GM12878 (cell line): ENCODE measurements at regions not wholly inside any gene's neighbourhood (a gene's known extent, or its start where the extent isn't known, plus 50 kb on each side); places are given as distances from the start of the nearest gene placed in this dataset.

Experiments
- ATAC-seq: fragments of 200-7000 bp; cut with Tn5 transposase; 3 replicates; pipeline ENCODE4 v1.9.1; 2020; ENCODE audit warnings: mild to moderate bottlenecking, moderate library complexity
- BruUV-seq: library from RNA; stranded (reverse); fragments of 400-500 nt; replicated peaks from 2 replicates; lab custom pipeline; 2021; lab: Mats Ljungman, UMichigan
- CTCF ChIA-PET: fragments of 300-600 bp; sonication (Branson Sonifier 250); formaldehyde crosslinking; extraction: SDS; loops from one replicate; lab custom pipeline; 2021; ENCODE audit warnings: inconsistent platforms; lab: Yijun Ruan, JAX
- POLR2A ChIA-PET: fragments of 350-600 bp; formaldehyde crosslinking; extraction: SDS; loops from one replicate; lab custom pipeline; 2021; ENCODE audit warnings: inconsistent platforms; lab: Charles Lee
- RAD21 ChIA-PET: fragments of 300-600 bp; sonication (Branson Sonifier 250); formaldehyde crosslinking; loops from one replicate; lab custom pipeline; 2023; ENCODE audit warnings: antibody characterized with exemption; ENCODE audit not compliant: unreplicated experiment; lab: Charles Lee
- SMC1A ChIA-PET: fragments of 300-600 bp; sonication (Branson Sonifier 250); formaldehyde crosslinking; loops from one replicate; lab custom pipeline; 2023; ENCODE audit not compliant: unreplicated experiment, uncharacterized antibody; lab: Charles Lee
- DNase-seq: peaks from one replicate; pipeline ENCODE4 v3.0.0-alpha.2; 2011; ENCODE audit warnings: low read depth, low spot score
- FAIRE-seq: peaks from 3 replicates; lab custom pipeline; 2011; peaks lifted over from hg19 to GRCh38; lab: Jason Lieb, UNC
- H2AFZ ChIP-seq: 2 replicates; pipeline ENCODE4 v1.6.0; 2011; ENCODE audit warnings: low read depth, low read length, control low read depth; ENCODE audit not compliant: control insufficient read depth
- H3K27ac ChIP-seq: 2 replicates; pipeline ENCODE4 v1.5.1; 2011; ENCODE audit warnings: control low read depth; ENCODE audit not compliant: control insufficient read depth, insufficient read depth
- H3K27me3 ChIP-seq, 2 experiments: replicated peaks in 1 of 2; 2 replicates each; pipeline versions ENCODE4 v1.6.0 to v1.6.1; 2011; ENCODE audit warnings: low read length in 1 of 2; ENCODE audit not compliant: control insufficient read depth in 2 of 2, insufficient read depth in 2 of 2
- H3K36me3 ChIP-seq, 2 experiments: 2 replicates each; pipeline ENCODE4 v1.5.1; 2011; ENCODE audit warnings: low read length in 1 of 2; ENCODE audit not compliant: control insufficient read depth in 2 of 2, insufficient read depth in 2 of 2
- H3K4me1 ChIP-seq: 2 replicates; pipeline ENCODE4 v1.6.1; 2011; ENCODE audit warnings: mild to moderate bottlenecking, low read length, moderate library complexity, mixed read lengths; ENCODE audit not compliant: control insufficient read depth, insufficient read depth
- H3K4me2 ChIP-seq: 2 replicates; pipeline ENCODE4 v1.6.0; 2011; ENCODE audit warnings: control low read depth; ENCODE audit not compliant: control insufficient read depth, insufficient read depth
- H3K4me3 ChIP-seq: fragments of 200-600 bp; sonication (generic); 2 replicates; pipeline ENCODE4 v1.5.1; 2016
- H3K79me2 ChIP-seq: 2 replicates; pipeline ENCODE4 v1.6.0; 2011; ENCODE audit warnings: low read length; ENCODE audit not compliant: control insufficient read depth, insufficient read depth
- H3K9ac ChIP-seq: 2 replicates; pipeline ENCODE4 v1.8.0; 2011; ENCODE audit warnings: low read length, control low read depth, mixed read lengths; ENCODE audit not compliant: control insufficient read depth, insufficient read depth
- H3K9me3 ChIP-seq: replicated peaks from 3 replicates; pipeline ENCODE4 v1.5.1; 2011; ENCODE audit warnings: mild to moderate bottlenecking, low read length; ENCODE audit not compliant: control insufficient read depth, insufficient read depth
- H4K20me1 ChIP-seq: 2 replicates; pipeline ENCODE4 v1.6.0; 2011; ENCODE audit not compliant: control insufficient read depth, insufficient read depth
- BCL11A ChIP-seq: IDR thresholded peaks from 2 replicates; pipeline ENCODE4 v1.6.1; 2011; ENCODE audit warnings: low read depth, low read length
- BRCA1 ChIP-seq: IDR thresholded peaks from 2 replicates; pipeline ENCODE4 v1.6.1; 2011; ENCODE audit warnings: low read depth, low read length, improper control_type of control experiment
- CBFB ChIP-seq: IDR thresholded peaks from 2 replicates; pipeline ENCODE4 v1.6.1; 2016; ENCODE audit warnings: antibody characterized with exemption, low read depth
- CHD2 ChIP-seq: IDR thresholded peaks from 2 replicates; pipeline ENCODE4 v1.6.1; 2011; ENCODE audit warnings: low read depth, low read length, improper control_type of control experiment, borderline replicate concordance
- E2F8 ChIP-seq: fragments of 450-650 bp; IDR thresholded peaks from 2 replicates; pipeline ENCODE4 v1.6.1; 2018; ENCODE audit warnings: mild to moderate bottlenecking, low read depth, moderate library complexity; ENCODE audit not compliant: partially characterized antibody
- MAX ChIP-seq: IDR thresholded peaks from 2 replicates; pipeline ENCODE4 v1.6.1; 2012; ENCODE audit warnings: low read depth, low read length, improper control_type of control experiment
- NR2F1 ChIP-seq: fragments of 450-650 bp; conservative IDR thresholded peaks from 2 replicates; pipeline ENCODE4 v1.6.1; 2017; ENCODE audit warnings: mild to moderate bottlenecking
- PML ChIP-seq: IDR thresholded peaks from 2 replicates; pipeline ENCODE4 v1.6.1; 2012; ENCODE audit warnings: low read length, inconsistent platforms
- POLR2AphosphoS5 ChIP-seq: IDR thresholded peaks from 2 replicates; pipeline ENCODE4 v1.6.1; 2011; ENCODE audit warnings: mild to moderate bottlenecking, low read length, inconsistent platforms
- RAD21 ChIP-seq: IDR thresholded peaks from 2 replicates; pipeline ENCODE4 v1.6.1; 2011; ENCODE audit warnings: mild to moderate bottlenecking, low read depth, low read length, moderate library complexity; ENCODE audit not compliant: insufficient read depth
- RB1 ChIP-seq: fragments of 450-650 bp; formaldehyde crosslinking; IDR thresholded peaks from 2 replicates; pipeline ENCODE4 v1.6.1; 2017; ENCODE audit warnings: mild to moderate bottlenecking, borderline replicate concordance
- SIN3A ChIP-seq: IDR thresholded peaks from 2 replicates; pipeline ENCODE4 v1.6.1; 2012; ENCODE audit warnings: low read depth, low read length, improper control_type of control experiment
- SMAD5 ChIP-seq: IDR thresholded peaks from 2 replicates; pipeline ENCODE4 v1.6.1; 2016; ENCODE audit warnings: antibody characterized with exemption, low read depth
- SP1 ChIP-seq: IDR thresholded peaks from one replicate; pipeline ENCODE4 v1.6.1; 2011; ENCODE audit warnings: low read depth, low read length
- STAT1 ChIP-seq: fragments of 450-650 bp; conservative IDR thresholded peaks from 2 replicates; pipeline ENCODE4 v1.6.1; 2014; ENCODE audit warnings: antibody characterized with exemption, mild to moderate bottlenecking
- WGBS: methylation state at CpG from one replicate; pipeline ENCODE4 v1.1.6; 2016; ENCODE audit warnings: low lambda C conversion rate; ENCODE audit not compliant: insufficient replicate concordance, insufficient coverage; ENCODE audit errors: missing lambda C conversion rate; 5-methylcytosine and 5-hydroxymethylcytosine counted together
- in situ Hi-C: fragments of 300-500 bp; cut with MboI; formaldehyde crosslinking; loops from 9 replicates; pipeline ENCODE4 v1.14.3; 2018; ENCODE audit warnings: mixed read lengths
- intact Hi-C: fragments of 100-400 bp; cut with micrococcal nuclease; formaldehyde crosslinking; loops from one replicate; pipeline ENCODE4 v1.14.2; 2022; ENCODE audit not compliant: unreplicated experiment

- TF ChIP-seq BCL11A: no peak
- no peak for TF ChIP-seq POLR2AphosphoS5
- no peak for TF ChIP-seq SMAD5
Observed at GRCh38 chr11:95360377-95361075, 129.5 kb upstream of the SESN3 start (continued).

GRCh38 chr11:95359756-95360155 lies 128.8 kb upstream of the SESN3 start:
- no TSS peak for BruUV-seq

More at GRCh38 chr11:95359756-95360155, 128.8 kb upstream of the SESN3 start:
- Histone ChIP-seq H3K4me1 (no peaks in the 10 kb centered on the region), H3K27me3 (peaks cover 0 to 2% of the 10 kb centered on the region in 2 experiments; a peak in 2 of 4 replicates), H3K79me2 (no peaks in the 10 kb centered on the region), H3K9me3 (no peaks in the 10 kb centered on the region; the same call in 2 of the 3 replicates), H3K27ac (no peak overlapping the region), H2AFZ (peak overlapping the region; percentile 7; the same call in 1 of the 2 replicates), H4K20me1 (no peaks in the 10 kb centered on the region), H3K4me3 (no peak overlapping the region), H3K36me3 (no peaks in the 10 kb centered on the region), H3K4me2 (no peak overlapping the region), H3K9ac (no peak overlapping the region)
- in situ Hi-C loops (no loop called here), intact Hi-C loops (no loop called here)
- CTCF ChIA-PET: interaction anchor here (0.6 to 1.8 kb wide), 4 partner anchors 10 to 346 kb away, joined by 3 to 7 read pairs (median 4); no protein-coding TSS in a partner anchor
- TF ChIP-seq SIN3A: no peak
- TF ChIP-seq E2F8: no peak
- TF ChIP-seq SP1: no peak
- TF ChIP-seq RAD21: no peak
- no peak for TF ChIP-seq PML
- TF ChIP-seq SMAD5: no peak
- no peak for TF ChIP-seq BRCA1
- no peak for TF ChIP-seq STAT1
- no peak for TF ChIP-seq CHD2
- no peak for TF ChIP-seq MAX
- no peak for TF ChIP-seq RB1
- no peak for TF ChIP-seq CBFB
- no peak for TF ChIP-seq NR2F1
- DNase-seq (no peak), FAIRE-seq (no peak), ATAC-seq (no peak)
- 0% methylated on average over 2 of the region's 2 CpGs for WGBS
- RAD21 ChIA-PET: interaction anchor here (1.0 to 1.4 kb wide), 3 partner anchors 111 to 406 kb away, joined by 3 to 4 read pairs (median 3); partner anchors contain the start of gene SESN3
- SMC1A ChIA-PET: interaction anchor here (0.6 to 4.2 kb wide), 8 partner anchors 10 to 342 kb away, joined by 3 to 18 read pairs (median 4); no protein-coding TSS in a partner anchor
- POLR2A ChIA-PET: interaction anchor here (1.9 kb wide), 1 partner anchor 128 kb away, joined by 4 read pairs; the partner anchor contains the start of gene SESN3
